Endothelial cell of umbilical vein (primary cell): ENCODE measurements at regions not wholly inside any gene's neighbourhood (a gene's known extent, or its start where the extent isn't known, plus 50 kb on each side); places are given as distances from the start of the nearest gene placed in this dataset.
"Not testable (repeated sequence)": the region's sequence is repeated elsewhere in the genome, so short reads cannot be mapped to it uniquely, and the experiment has no call there.

Experiments used
- BruUV-seq: library from RNA; stranded (reverse); fragments of 400-500 nt; replicated peaks from 2 replicates; lab custom pipeline; 2021; lab: Mats Ljungman, UMichigan
- CTCF ChIA-PET: fragments of 300-600, 350-600 bp; sonication (Branson Sonifier 250); formaldehyde crosslinking; loops from one replicate; lab custom pipeline; 2021; ENCODE audit warnings: antibody characterized with exemption, inconsistent platforms; lab: Charles Lee
- POLR2A ChIA-PET: fragments of 300-600, 350-600 bp; sonication (Branson Sonifier 250); formaldehyde crosslinking; loops from one replicate; lab custom pipeline; 2021; ENCODE audit warnings: antibody characterized with exemption, inconsistent platforms; lab: Charles Lee
- DNase-seq: peaks from one replicate; pipeline ENCODE4 v3.0.0-alpha.2; 2011; ENCODE audit warnings: low read depth, low spot score
- FAIRE-seq: peaks from 2 replicates; lab custom pipeline; 2011; peaks lifted over from hg19 to GRCh38; lab: Jason Lieb, UNC
- H2AFZ ChIP-seq: 2 replicates; pipeline ENCODE4 v1.6.0; 2012; ENCODE audit warnings: low read depth, low read length, control low read depth, inconsistent platforms
- H3K27ac ChIP-seq: 2 replicates; pipeline ENCODE4 v1.5.1; 2011; ENCODE audit warnings: low read depth, mild to moderate bottlenecking, control low read depth, low read length, moderate library complexity; ENCODE audit not compliant: insufficient read depth
- H3K27me3 ChIP-seq, 2 experiments: 2 replicates each; pipeline versions ENCODE4 v1.6.0 to v1.6.1; 2011; ENCODE audit warnings: low read length in 2 of 2, mixed read lengths in 1 of 2; ENCODE audit not compliant: control insufficient read depth in 2 of 2, insufficient read depth in 2 of 2
- H3K36me3 ChIP-seq, 2 experiments: 2 replicates in 1 of 2; 3 replicates in 1 of 2; pipeline ENCODE4 v1.5.1; 2011; ENCODE audit warnings: low read length in 2 of 2, mild to moderate bottlenecking in 1 of 2, moderate library complexity in 1 of 2; ENCODE audit not compliant: control insufficient read depth in 2 of 2, insufficient read depth in 2 of 2; ENCODE audit errors: extremely low read depth in 1 of 2
- H3K4me1 ChIP-seq: 3 replicates; pipeline ENCODE4 v1.5.1; 2011; ENCODE audit warnings: mild to moderate bottlenecking, low read length; ENCODE audit not compliant: control insufficient read depth, insufficient read depth; ENCODE audit errors: extremely low read depth
- H3K4me2 ChIP-seq: 2 replicates; pipeline ENCODE4 v1.6.1; 2011; ENCODE audit warnings: low read length, control low read depth, mixed read lengths; ENCODE audit not compliant: insufficient read depth
- H3K4me3 ChIP-seq, 3 experiments: fragments of 200-600 bp in 1 of 3; sonication (generic), shearing (Covaris generic) in 1 of 3; replicated peaks in 1 of 3; 2 replicates each; pipeline ENCODE4 v1.5.1; 2011 to 2016; ENCODE audit warnings: control low read depth in 3 of 3, low read length in 3 of 3, mild to moderate bottlenecking in 2 of 3, inconsistent platforms in 1 of 3, low read depth in 1 of 3, moderate library complexity in 1 of 3; ENCODE audit not compliant: insufficient read depth in 1 of 3
- H3K79me2 ChIP-seq: 2 replicates; pipeline ENCODE4 v1.6.0; 2012; ENCODE audit warnings: low read length, inconsistent platforms; ENCODE audit not compliant: control insufficient read depth, insufficient read depth
- H3K9ac ChIP-seq: replicated peaks from 2 replicates; pipeline ENCODE3; 2011; ENCODE audit warnings: low read length, control low read depth; ENCODE audit not compliant: insufficient read depth; ENCODE audit errors: extremely low read depth
- H3K9me1 ChIP-seq: replicated peaks from 3 replicates; pipeline ENCODE4 v1.6.0; 2011; ENCODE audit warnings: mild to moderate bottlenecking, low read length; ENCODE audit not compliant: control insufficient read depth, insufficient read depth; ENCODE audit errors: extremely low read depth
- H3K9me3 ChIP-seq: replicated peaks from 2 replicates; pipeline ENCODE4 v1.5.1; 2012; ENCODE audit warnings: low read length, inconsistent platforms; ENCODE audit not compliant: control insufficient read depth, insufficient read depth
- H4K20me1 ChIP-seq: replicated peaks from 2 replicates; pipeline ENCODE3; 2011; ENCODE audit warnings: mild to moderate bottlenecking, low read length; ENCODE audit not compliant: control insufficient read depth, insufficient read depth; ENCODE audit errors: extremely low read depth
- EZH2 ChIP-seq: IDR thresholded peaks from 2 replicates; pipeline ENCODE4 v1.6.1; 2012; ENCODE audit warnings: borderline replicate concordance, low read depth, mild to moderate bottlenecking, moderate library complexity, low read length, inconsistent platforms; ENCODE audit not compliant: severe bottlenecking
- FOS ChIP-seq: IDR thresholded peaks from 2 replicates; pipeline ENCODE4 v1.6.1; 2011; ENCODE audit warnings: mild to moderate bottlenecking, low read length, moderate library complexity, borderline replicate concordance; ENCODE audit not compliant: insufficient read depth
- GATA2 ChIP-seq: IDR thresholded peaks from 2 replicates; pipeline ENCODE4 v1.7.0; 2011; ENCODE audit warnings: low read depth, mild to moderate bottlenecking, moderate library complexity, mixed read lengths, low read length; ENCODE audit not compliant: insufficient read length, insufficient read depth
- JUN ChIP-seq: IDR thresholded peaks from 2 replicates; pipeline ENCODE4 v1.6.1; 2011; ENCODE audit warnings: borderline replicate concordance, low read depth; ENCODE audit not compliant: insufficient read length, insufficient read depth
- POLR2A ChIP-seq: IDR thresholded peaks from 2 replicates; pipeline ENCODE4 v1.6.1; 2012; ENCODE audit warnings: low read depth, mild to moderate bottlenecking, control low read depth, low read length
- POLR2AphosphoS5 ChIP-seq: IDR thresholded peaks from 2 replicates; pipeline ENCODE4 v1.6.1; 2012; ENCODE audit warnings: low read depth, mild to moderate bottlenecking, control low read depth, low read length, moderate library complexity; ENCODE audit not compliant: insufficient read depth
- dilution Hi-C: fragments of 300-500 bp; cut with MboI; formaldehyde crosslinking; loops from one replicate; pipeline ENCODE4 v1.15.0; 2019; ENCODE audit warnings: low sequenced_read_pairs; ENCODE audit not compliant: extremely low pct_ligation_motif_present
- intact Hi-C: fragments of 100-400 bp; cut with micrococcal nuclease; formaldehyde crosslinking; loops from one replicate; pipeline ENCODE4 v1.10.0; 2022

DNA sequence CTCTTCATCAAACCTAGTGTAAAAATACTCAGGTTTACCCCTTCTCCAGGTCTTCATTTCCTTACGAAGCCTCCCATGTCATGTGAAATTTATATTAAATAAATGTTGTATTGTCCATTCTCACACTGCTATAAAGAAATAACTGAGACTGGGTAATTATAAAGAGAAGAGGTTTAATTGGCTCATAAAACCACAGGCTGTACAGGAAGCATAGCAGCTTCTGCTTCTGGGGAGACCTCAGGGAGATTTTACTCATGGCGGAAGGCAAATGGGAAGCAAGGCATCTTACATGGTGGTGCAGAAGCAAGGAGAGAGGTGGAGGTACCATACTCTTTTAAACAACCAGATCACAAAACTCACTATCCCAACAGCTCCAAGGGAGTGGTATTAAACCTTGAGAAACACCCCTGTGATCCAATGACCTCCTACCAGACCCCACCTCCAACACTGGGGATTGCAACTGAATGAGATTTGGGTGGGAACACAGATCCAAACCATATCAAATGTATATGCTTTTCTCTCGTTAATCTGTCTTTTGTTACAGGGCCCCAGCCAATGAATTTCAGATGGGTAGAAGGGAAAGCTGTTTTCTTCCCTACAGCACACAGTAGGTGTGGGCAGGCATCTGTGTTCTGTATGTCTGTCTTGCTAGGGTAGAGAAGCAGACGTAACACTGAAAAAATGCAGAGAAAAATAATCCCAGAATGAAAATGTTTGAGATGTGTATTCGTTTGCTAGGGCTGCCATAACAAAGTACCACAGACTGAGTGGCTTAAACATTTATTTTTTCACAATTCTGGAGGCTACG is 88.0 kb upstream of the BTN3A2 start:
- no peak overlapping the region for H2AFZ ChIP-seq
- intact Hi-C loops = no loop called here
- POLR2A ChIA-PET = interaction anchor here (0.8 kb wide), 1 partner anchor 26 kb away, joined by 3 read pairs; a partner anchor contains a TSS
- DNase-seq (no peak), FAIRE-seq (no peak)
- dilution Hi-C loops = no loop called here
- H3K9ac ChIP-seq = no peak overlapping the region
- H3K27ac ChIP-seq = no peak overlapping the region
- H3K4me3 ChIP-seq = no peak overlapping the region
- CTCF ChIA-PET = interaction anchor here (2.4 kb wide), 1 partner anchor 94 kb away, joined by 6 read pairs; a partner anchor contains a TSS
- H3K36me3 ChIP-seq = no peaks in the 10 kb centered on the region
- no peaks in the 10 kb centered on the region for H3K9me3 ChIP-seq
- H4K20me1 ChIP-seq = no peaks in the 10 kb centered on the region
- no peaks in the 10 kb centered on the region for H3K27me3 ChIP-seq
- no peak overlapping the region for H3K4me2 ChIP-seq
- TF ChIP-seq EZH2 = no peak
- TF ChIP-seq FOS = no peak
- BruUV-seq = no TSS peak
- peaks cover 14% of the 10 kb centered on the region for H3K4me1 ChIP-seq
- no peaks in the 10 kb centered on the region for H3K79me2 ChIP-seq
- H3K9me1 ChIP-seq = no peaks in the 10 kb centered on the region

DNA sequence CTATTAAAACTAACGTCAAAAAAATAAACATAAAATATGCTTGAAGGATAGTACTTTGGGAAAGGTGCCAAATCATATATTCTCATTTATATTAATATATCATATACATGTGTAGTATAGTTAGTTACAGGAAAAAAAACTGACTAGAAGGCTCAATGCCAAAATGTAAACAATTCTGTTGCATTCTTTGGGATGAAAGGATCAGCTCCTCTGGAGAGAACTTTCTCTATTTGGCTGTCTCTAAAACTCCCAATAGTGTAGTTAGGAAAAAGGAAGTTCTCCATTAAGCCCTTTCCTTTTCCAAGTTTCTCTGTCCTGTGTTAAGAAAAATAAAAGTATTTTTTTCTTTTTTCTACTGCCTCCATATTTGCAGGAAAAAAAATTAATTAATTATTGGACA is 86.5 kb upstream of the BTN3A2 start:
- BruUV-seq = no TSS peak
- H2AFZ ChIP-seq = no peak overlapping the region
- no peak overlapping the region for H3K9ac ChIP-seq
- no peaks in the 10 kb centered on the region for H3K27me3 ChIP-seq
- DNase-seq (no peak), FAIRE-seq (no peak)
- H3K36me3 ChIP-seq = no peaks in the 10 kb centered on the region
- dilution Hi-C loops = no loop called here
- CTCF ChIA-PET = interaction anchor here (0.7 kb wide), 1 partner anchor 12 kb away, joined by 3 read pairs; no protein-coding TSS in a partner anchor
- no peak overlapping the region for H3K4me2 ChIP-seq
- H3K4me1 ChIP-seq = peaks cover 8% of the 10 kb centered on the region
- H3K9me3 ChIP-seq = no peaks in the 10 kb centered on the region
- no peak overlapping the region for H3K27ac ChIP-seq
- H3K4me3 ChIP-seq = no peak overlapping the region
- H3K79me2 ChIP-seq = no peaks in the 10 kb centered on the region
- POLR2A ChIA-PET = interaction anchor here (0.8 kb wide), 1 partner anchor 63 kb away, joined by 3 read pairs; no protein-coding TSS in a partner anchor
- H3K9me1 ChIP-seq = no peaks in the 10 kb centered on the region
- H4K20me1 ChIP-seq = no peaks in the 10 kb centered on the region
- intact Hi-C loops = no loop called here
- no peak for TF ChIP-seq POLR2A
- no peak for TF ChIP-seq JUN
- TF ChIP-seq GATA2 = no peak
- TF ChIP-seq POLR2AphosphoS5 = no peak
- no peak for TF ChIP-seq FOS
- no peak for TF ChIP-seq EZH2

GRCh38 chr6:26279371-26279770 is 85.6 kb upstream of the BTN3A2 start:
- DNase-seq, H3K9ac ChIP-seq, H3K4me2 ChIP-seq, H3K4me1 ChIP-seq, H2AFZ ChIP-seq, BruUV-seq, H3K9me3 ChIP-seq, H4K20me1 ChIP-seq, H3K4me3 ChIP-seq, H3K79me2 ChIP-seq, intact Hi-C loops, H3K9me1 ChIP-seq, dilution Hi-C loops, FAIRE-seq, CTCF ChIA-PET, H3K36me3 ChIP-seq, H3K27me3 ChIP-seq, POLR2A ChIA-PET, H3K27ac ChIP-seq: not testable (repeated sequence)
